GM12878 (cell line): ENCODE measurements at regions not wholly inside any gene's neighbourhood (a gene's known extent, or its start where the extent isn't known, plus 50 kb on each side); places are given as distances from the start of the nearest gene placed in this dataset.

Source experiments
- EP300 ChIP-seq, 2 experiments: fragments of 150-350 bp in 1 of 2; IDR thresholded peaks; 2 replicates each; pipeline ENCODE4 v1.6.1; 2011 to 2012; ENCODE audit warnings: low read depth in 2 of 2, low read length in 2 of 2, borderline replicate concordance in 1 of 2, improper control_type of control experiment in 1 of 2, inconsistent platforms in 1 of 2; ENCODE audit not compliant: control insufficient read depth in 1 of 2
- NRF1 ChIP-seq: conservative IDR thresholded peaks from 2 replicates; pipeline ENCODE4 v1.6.1; 2011; ENCODE audit warnings: mild to moderate bottlenecking, low read depth, low read length, improper control_type of control experiment
- REST ChIP-seq: IDR thresholded peaks from 2 replicates; pipeline ENCODE4 v1.6.1; 2012; ENCODE audit warnings: mild to moderate bottlenecking, low read depth, low read length
- ZBTB40 ChIP-seq: fragments of 450-650 bp; IDR thresholded peaks from 2 replicates; pipeline ENCODE4 v1.6.1; 2016; ENCODE audit warnings: mild to moderate bottlenecking, moderate library complexity, borderline replicate concordance
- ZNF622 ChIP-seq: fragments of 450-650 bp; IDR thresholded peaks from 2 replicates; pipeline ENCODE4 v1.6.1; 2017; ENCODE audit warnings: mild to moderate bottlenecking, inconsistent platforms

- TF ChIP-seq REST (no peak), EP300 (IDR thresholded peaks at IDR 0.05; ENCODE audit: borderline replicate concordance in 1 of 2, control insufficient read depth in 1 of 2, low read depth in 2 of 2, low read length in 2 of 2) (no peak), NRF1 (no peak), ZNF622 (no peak), ZBTB40 (no peak)
Measured at GRCh38 chr2:172373076-172373475, 54.3 kb upstream of the ITGA6 start (continued).
